ENCODE measurements at regions not wholly inside any gene's neighbourhood (a gene's known extent, or its start where the extent isn't known, plus 50 kb on each side); places are given as distances from the start of the nearest gene placed in this dataset.

GRCh38 chr16:86281421-86281820 is 228.9 kb upstream of the FOXF1 start:
- Mint-ChIP-seq H3K27ac (ENCODE audit: unreplicated experiment) (no peak overlapping the region), H3K27me3 (ENCODE audit: low read depth, unreplicated experiment) (peaks cover 86% of the 10 kb centered on the region), H3K4me1 (ENCODE audit: low read depth, unreplicated experiment) (no peaks in the 10 kb centered on the region), H3K36me3 (ENCODE audit: low read depth, unreplicated experiment) (no peaks in the 10 kb centered on the region), H3K4me3 (ENCODE audit: unreplicated experiment) (no peak overlapping the region), H3K9me3 (ENCODE audit: unreplicated experiment) (peaks cover 3% of the 10 kb centered on the region)
- FAIRE-seq = no peak
- Histone ChIP-seq H3K4me1 (ENCODE audit: insufficient read depth, low read length) (no peaks in the 10 kb centered on the region), H3K4me2 (ENCODE audit: low read length) (no peak overlapping the region), H3K36me3 (ENCODE audit: insufficient read depth, low read length) (no peaks in the 10 kb centered on the region), H3K9ac (ENCODE audit: low read length) (no peak overlapping the region), H3K4me3 (ENCODE audit: insufficient read depth, low read depth, low read length) (no peak overlapping the region), H4K20me1 (ENCODE audit: insufficient read depth, low read length) (no peaks in the 10 kb centered on the region), H3K79me2 (ENCODE audit: insufficient read depth, low read length) (no peaks in the 10 kb centered on the region), H3K27me3 (ENCODE audit: insufficient read depth, low read length) (peaks cover 41% of the 10 kb centered on the region), H3K9me3 (ENCODE audit: insufficient read depth, low read depth, low read length) (no peaks in the 10 kb centered on the region), H2AFZ (ENCODE audit: low read depth, low read length) (no peak overlapping the region), H3K27ac (ENCODE audit: low read depth, low read length) (no peak overlapping the region)
- no peak for DNase-seq (ENCODE audit: low read depth)
- TF ChIP-seq CTCF (IDR thresholded peaks at IDR 0.05; ENCODE audit: insufficient read depth, low read depth, low read length) = no peak
- no peak for TF ChIP-seq EZH2 (IDR thresholded peaks at IDR 0.05; ENCODE audit: insufficient read depth, low read length)

GRCh38 chr16:86283944-86284343 is 226.4 kb upstream of the FOXF1 start:
- peaks cover 58% of the 10 kb centered on the region for H3K27me3 ChIP-seq (ENCODE audit: insufficient read depth, low read length)
- Mint-ChIP-seq H3K27ac (ENCODE audit: unreplicated experiment) (no peak overlapping the region), H3K27me3 (ENCODE audit: low read depth, unreplicated experiment) (peaks cover 85% of the 10 kb centered on the region), H3K4me3 (ENCODE audit: unreplicated experiment) (no peak overlapping the region), H3K4me1 (ENCODE audit: low read depth, unreplicated experiment) (no peaks in the 10 kb centered on the region), H3K36me3 (ENCODE audit: low read depth, unreplicated experiment) (no peaks in the 10 kb centered on the region), H3K9me3 (ENCODE audit: unreplicated experiment) (peaks cover 7% of the 10 kb centered on the region)
- no peaks in the 10 kb centered on the region for H4K20me1 ChIP-seq (ENCODE audit: insufficient read depth, low read length)
- no peak overlapping the region for H2AFZ ChIP-seq (ENCODE audit: low read depth, low read length)
- no peak overlapping the region for H3K4me3 ChIP-seq (ENCODE audit: insufficient read depth, low read depth, low read length)
- H3K36me3 ChIP-seq (ENCODE audit: insufficient read depth, low read length) = no peaks in the 10 kb centered on the region
- no peak for TF ChIP-seq CTCF (IDR thresholded peaks at IDR 0.05; ENCODE audit: insufficient read depth, low read depth, low read length)
- no peak overlapping the region for H3K4me2 ChIP-seq (ENCODE audit: low read length)
- no peak overlapping the region for H3K9ac ChIP-seq (ENCODE audit: low read length)
- no peak overlapping the region for H3K27ac ChIP-seq (ENCODE audit: low read depth, low read length)
- H3K4me1 ChIP-seq (ENCODE audit: insufficient read depth, low read length) = no peaks in the 10 kb centered on the region
- no peaks in the 10 kb centered on the region for H3K9me3 ChIP-seq (ENCODE audit: insufficient read depth, low read depth, low read length)
- no peak for FAIRE-seq
- no peaks in the 10 kb centered on the region for H3K79me2 ChIP-seq (ENCODE audit: insufficient read depth, low read length)
- no peak for DNase-seq (ENCODE audit: low read depth)

- TF ChIP-seq EZH2 (IDR thresholded peaks at IDR 0.05; ENCODE audit: insufficient read depth, low read length) (no peak), CTCF (IDR thresholded peaks at IDR 0.05; ENCODE audit: insufficient read depth, low read depth, low read length) (no peak)
- H3K4me2 ChIP-seq (ENCODE audit: low read length) = no peak overlapping the region
These were observed 224.9 kb upstream of the FOXF1 start for GRCh38 chr16:86285421-86285820.

More at GRCh38 chr16:86285421-86285820, 224.9 kb upstream of the FOXF1 start:
- no peaks in the 10 kb centered on the region for H3K4me1 Mint-ChIP-seq (ENCODE audit: low read depth, unreplicated experiment)
- H3K9me3 Mint-ChIP-seq (ENCODE audit: unreplicated experiment) = peaks cover 7% of the 10 kb centered on the region
- H3K9me3 ChIP-seq (ENCODE audit: insufficient read depth, low read depth, low read length) = no peaks in the 10 kb centered on the region
- no peak overlapping the region for H3K27ac ChIP-seq (ENCODE audit: low read depth, low read length)
- H3K4me3 ChIP-seq (ENCODE audit: insufficient read depth, low read depth, low read length) = no peak overlapping the region
- no peak overlapping the region for H3K4me3 Mint-ChIP-seq (ENCODE audit: unreplicated experiment)
- H4K20me1 ChIP-seq (ENCODE audit: insufficient read depth, low read length) = no peaks in the 10 kb centered on the region
- H3K27me3 ChIP-seq (ENCODE audit: insufficient read depth, low read length) = peaks cover 72% of the 10 kb centered on the region
- H2AFZ ChIP-seq (ENCODE audit: low read depth, low read length) = no peak overlapping the region
- no peaks in the 10 kb centered on the region for H3K79me2 ChIP-seq (ENCODE audit: insufficient read depth, low read length)
- no peaks in the 10 kb centered on the region for H3K4me1 ChIP-seq (ENCODE audit: insufficient read depth, low read length)
- no peaks in the 10 kb centered on the region for H3K36me3 ChIP-seq (ENCODE audit: insufficient read depth, low read length)
- DNase-seq (ENCODE audit: low read depth) = no peak
- H3K36me3 Mint-ChIP-seq (ENCODE audit: low read depth, unreplicated experiment) = no peaks in the 10 kb centered on the region
- FAIRE-seq = no peak
- H3K27me3 Mint-ChIP-seq (ENCODE audit: low read depth, unreplicated experiment) = peaks cover 93% of the 10 kb centered on the region
- no peak overlapping the region for H3K27ac Mint-ChIP-seq (ENCODE audit: unreplicated experiment)
- H3K9ac ChIP-seq (ENCODE audit: low read length) = no peak overlapping the region

Measured in astrocyte (in vitro differentiated cells and primary cell).